KMS-11 (cell line): ENCODE measurements at regions not wholly inside any gene's neighbourhood (a gene's known extent, or its start where the extent isn't known, plus 50 kb on each side); places are given as distances from the start of the nearest gene placed in this dataset.
"Not testable (repeated sequence)": the region's sequence is repeated elsewhere in the genome, so short reads cannot be mapped to it uniquely, and the experiment has no call there.

Experiments used
- H2AFZ ChIP-seq: fragments of 200-600 bp; sonication (generic); 2 replicates; pipeline ENCODE4 v1.6.1; 2016; ENCODE audit warnings: antibody characterized with exemption, mixed run types, low read depth
- H3K27ac ChIP-seq: fragments of 200-600 bp; sonication (generic); 2 replicates; pipeline ENCODE4 v1.6.1; 2016; ENCODE audit warnings: mild to moderate bottlenecking, mixed run types
- H3K27me3 ChIP-seq: fragments of 200-600 bp; sonication (generic); 2 replicates; pipeline ENCODE4 v1.6.1; 2017; ENCODE audit warnings: mild to moderate bottlenecking, low read depth, mixed run types, moderate library complexity; ENCODE audit not compliant: insufficient read depth
- H3K36me3 ChIP-seq: fragments of 200-600 bp; sonication (generic); 2 replicates; pipeline ENCODE4 v1.6.1; 2017; ENCODE audit warnings: mild to moderate bottlenecking, mixed run types; ENCODE audit not compliant: insufficient read depth
- H3K4me1 ChIP-seq: fragments of 200-600 bp; sonication (generic); 2 replicates; pipeline ENCODE4 v1.6.1; 2016; ENCODE audit warnings: mild to moderate bottlenecking, low read depth, mixed run types; ENCODE audit not compliant: poor library complexity, severe bottlenecking
- H3K4me2 ChIP-seq: fragments of 200-600 bp; sonication (generic); 2 replicates; pipeline ENCODE4 v1.7.0; 2016; ENCODE audit warnings: mild to moderate bottlenecking, mixed run types
- H3K4me3 ChIP-seq: fragments of 200-600 bp; sonication (generic); IDR thresholded peaks from 2 replicates; pipeline ENCODE4 v1.6.1; 2017; ENCODE audit warnings: low read depth, low read length, mixed read lengths; ENCODE audit not compliant: insufficient read depth
- H3K79me2 ChIP-seq: fragments of 200-600 bp; sonication (generic); 2 replicates; pipeline ENCODE4 v1.6.1; 2016; ENCODE audit warnings: low read depth, mixed run types; ENCODE audit not compliant: insufficient read depth
- H3K9ac ChIP-seq: fragments of 200-600 bp; sonication (generic); 2 replicates; pipeline ENCODE4 v1.6.1; 2016; ENCODE audit warnings: mild to moderate bottlenecking, mixed run types
- H4K20me1 ChIP-seq: fragments of 200-600 bp; sonication (generic); 2 replicates; pipeline ENCODE4 v1.6.1; 2016; ENCODE audit warnings: mild to moderate bottlenecking, mixed run types; ENCODE audit not compliant: insufficient read depth
- TF ChIP-seq, protein P1 (sequence below): fragments of 200-600 bp; sonication (generic); conservative IDR thresholded peaks from 2 replicates; pipeline ENCODE4 v1.6.1; 2017; ENCODE audit warnings: low read depth, mild to moderate bottlenecking, antibody characterized with exemption, low read length, moderate library complexity, mixed read lengths

DNA sequence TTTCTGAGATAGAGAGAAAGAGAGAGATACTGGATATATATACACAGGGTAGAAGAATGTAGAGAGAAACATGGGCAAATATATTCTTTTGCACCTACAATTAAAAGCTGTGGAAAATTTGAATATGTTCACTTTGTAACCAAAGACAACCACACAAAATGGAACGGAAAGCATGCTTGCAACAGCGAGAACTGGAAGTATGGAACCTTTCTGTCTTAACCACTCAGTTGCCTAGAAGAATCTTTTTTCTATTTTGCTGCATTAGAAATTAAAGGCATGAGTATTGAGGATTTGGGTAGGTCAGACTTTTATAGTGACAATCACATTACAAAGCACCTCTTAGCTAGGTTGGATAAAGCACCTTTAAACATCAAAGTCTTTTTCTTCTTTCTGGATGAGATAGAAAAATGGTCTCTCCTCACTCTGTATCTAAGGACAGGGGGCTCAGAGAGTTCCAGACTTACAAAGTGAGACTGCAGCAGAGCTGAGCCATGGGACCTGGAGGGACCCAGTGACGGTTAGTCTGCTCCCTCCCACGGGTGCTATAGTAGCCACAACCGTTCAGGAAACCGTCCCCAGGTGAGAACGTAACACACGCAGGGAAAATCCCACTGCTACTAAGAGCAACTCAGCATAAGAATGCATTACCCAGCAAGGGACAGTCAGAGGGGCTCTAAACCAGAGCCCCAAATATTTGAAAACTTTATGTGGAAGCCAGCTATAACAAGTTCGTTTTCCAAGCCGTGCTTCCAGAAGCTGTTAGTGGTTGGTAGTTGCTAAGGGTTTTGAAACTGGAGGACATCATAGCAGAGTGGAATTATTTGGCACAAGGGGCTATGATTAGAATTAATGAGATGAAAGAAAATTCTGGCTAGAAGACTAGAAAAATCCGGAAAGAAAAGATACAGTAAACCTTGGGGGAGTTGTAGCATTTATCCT is 97.1 kb downstream of the DAD1 start:
- no peaks in the 10 kb centered on the region for H3K27me3 ChIP-seq
- TF ChIP-seq, protein P1, sequence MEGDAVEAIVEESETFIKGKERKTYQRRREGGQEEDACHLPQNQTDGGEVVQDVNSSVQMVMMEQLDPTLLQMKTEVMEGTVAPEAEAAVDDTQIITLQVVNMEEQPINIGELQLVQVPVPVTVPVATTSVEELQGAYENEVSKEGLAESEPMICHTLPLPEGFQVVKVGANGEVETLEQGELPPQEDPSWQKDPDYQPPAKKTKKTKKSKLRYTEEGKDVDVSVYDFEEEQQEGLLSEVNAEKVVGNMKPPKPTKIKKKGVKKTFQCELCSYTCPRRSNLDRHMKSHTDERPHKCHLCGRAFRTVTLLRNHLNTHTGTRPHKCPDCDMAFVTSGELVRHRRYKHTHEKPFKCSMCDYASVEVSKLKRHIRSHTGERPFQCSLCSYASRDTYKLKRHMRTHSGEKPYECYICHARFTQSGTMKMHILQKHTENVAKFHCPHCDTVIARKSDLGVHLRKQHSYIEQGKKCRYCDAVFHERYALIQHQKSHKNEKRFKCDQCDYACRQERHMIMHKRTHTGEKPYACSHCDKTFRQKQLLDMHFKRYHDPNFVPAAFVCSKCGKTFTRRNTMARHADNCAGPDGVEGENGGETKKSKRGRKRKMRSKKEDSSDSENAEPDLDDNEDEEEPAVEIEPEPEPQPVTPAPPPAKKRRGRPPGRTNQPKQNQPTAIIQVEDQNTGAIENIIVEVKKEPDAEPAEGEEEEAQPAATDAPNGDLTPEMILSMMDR, result no peak
- no peak overlapping the region for H3K4me2 ChIP-seq
- no peak overlapping the region for H2AFZ ChIP-seq
- H3K79me2 ChIP-seq, result no peaks in the 10 kb centered on the region
- no peaks in the 10 kb centered on the region for H3K4me1 ChIP-seq
- no peak overlapping the region for H3K27ac ChIP-seq
- H4K20me1 ChIP-seq, result no peaks in the 10 kb centered on the region
- H3K4me3 ChIP-seq, result no peak overlapping the region
- H3K9ac ChIP-seq, result no peak overlapping the region
- no peaks in the 10 kb centered on the region for H3K36me3 ChIP-seq

DNA sequence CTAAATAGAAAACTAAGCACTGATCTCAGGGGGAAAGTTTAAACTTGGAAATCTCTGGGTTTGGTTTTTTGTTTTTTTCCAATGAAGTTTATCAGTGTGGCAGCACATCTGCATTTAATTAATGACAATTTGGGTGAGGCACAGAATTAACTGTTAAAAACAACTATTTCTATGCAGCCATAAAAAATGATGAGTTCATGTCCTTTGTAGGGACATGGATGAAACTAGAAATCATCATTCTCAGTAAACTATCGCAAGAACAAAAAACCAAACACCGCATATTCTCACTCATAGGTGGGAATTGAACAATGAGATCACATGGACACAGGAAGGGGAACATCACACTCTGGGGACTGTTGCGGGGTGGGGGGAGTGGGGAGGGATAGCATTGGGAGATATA is 98.0 kb downstream of the DAD1 start:
- H3K4me2 ChIP-seq, H3K79me2 ChIP-seq, H4K20me1 ChIP-seq, H3K36me3 ChIP-seq, H3K9ac ChIP-seq, H3K4me3 ChIP-seq, H3K27ac ChIP-seq, H2AFZ ChIP-seq, H3K4me1 ChIP-seq, H3K27me3 ChIP-seq: not testable (repeated sequence)

DNA sequence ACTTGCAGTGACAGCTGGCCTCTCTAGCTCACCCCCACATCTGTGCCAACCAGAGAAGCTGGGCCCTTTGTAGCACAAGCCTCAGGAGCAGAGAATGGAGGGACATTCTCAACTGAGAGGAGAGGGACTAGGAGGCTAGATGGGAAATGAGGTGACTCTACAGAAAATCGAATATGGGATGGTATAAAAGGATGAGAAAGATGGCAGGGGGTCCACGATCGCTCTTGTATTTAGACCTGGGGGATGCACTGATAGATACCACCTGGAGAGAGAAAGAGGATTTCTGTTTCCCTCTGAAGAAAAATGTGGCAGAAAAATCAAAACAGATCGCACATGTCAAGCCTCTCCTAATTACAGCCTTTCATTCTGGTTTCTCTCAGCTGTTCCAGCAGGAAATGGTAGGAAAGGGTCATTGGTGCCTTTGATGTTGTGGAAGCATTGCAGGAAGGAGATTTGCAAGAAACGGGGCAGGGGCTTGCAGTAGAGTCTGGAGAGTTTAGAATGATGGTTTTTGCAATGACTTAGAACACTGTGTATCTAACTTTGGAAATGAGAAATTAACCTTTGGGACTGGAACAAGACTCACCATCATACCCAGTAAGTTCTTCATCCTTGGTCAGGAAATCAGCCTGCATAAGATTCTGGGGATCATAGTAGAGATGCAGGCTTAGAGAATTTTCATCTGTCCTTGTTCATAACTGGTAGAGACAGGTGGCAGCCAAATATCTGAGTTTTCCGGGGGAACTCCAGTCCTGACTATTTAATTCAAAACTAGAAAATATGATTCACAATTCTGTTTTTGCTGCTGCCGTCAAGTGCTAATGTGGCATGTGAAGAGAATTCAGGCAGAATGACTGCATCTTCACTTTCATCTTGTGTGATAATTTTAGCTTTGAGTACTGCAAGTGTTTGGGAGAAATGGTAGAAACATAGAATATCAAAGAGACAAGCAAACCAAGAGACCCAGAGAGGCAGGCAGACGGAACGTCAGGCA is 98.8 kb downstream of the DAD1 start:
- Histone ChIP-seq H4K20me1 (no peaks in the 10 kb centered on the region), H3K4me1 (peaks cover 3% of the 10 kb centered on the region), H3K4me2 (no peak overlapping the region), H3K36me3 (no peaks in the 10 kb centered on the region), H2AFZ (no peak overlapping the region), H3K4me3 (no peak overlapping the region), H3K27me3 (no peaks in the 10 kb centered on the region), H3K79me2 (no peaks in the 10 kb centered on the region), H3K9ac (no peak overlapping the region), H3K27ac (no peak overlapping the region)
- TF ChIP-seq, protein P1, result no peak

- Histone ChIP-seq H4K20me1 (no peaks in the 10 kb centered on the region), H3K79me2 (no peaks in the 10 kb centered on the region), H3K27me3 (no peaks in the 10 kb centered on the region), H3K36me3 (no peaks in the 10 kb centered on the region), H3K4me3 (no peak overlapping the region), H3K9ac (no peak overlapping the region), H3K4me1 (peaks cover 14% of the 10 kb centered on the region), H3K27ac (no peak overlapping the region), H2AFZ (no peak overlapping the region), H3K4me2 (no peak overlapping the region)
- TF ChIP-seq, protein P1, result no peak
These were observed 99.8 kb downstream of the DAD1 start for GRCh38 chr14:22489244-22489545.
